Endothelial cell of umbilical vein (primary cell): ENCODE measurements at regions not wholly inside any gene's neighbourhood (a gene's known extent, or its start where the extent isn't known, plus 50 kb on each side); places are given as distances from the start of the nearest gene placed in this dataset.

Experiments
- BruUV-seq: library from RNA; stranded (reverse); fragments of 400-500 nt; replicated peaks from 2 replicates; lab custom pipeline; 2021; lab: Mats Ljungman, UMichigan
- CTCF ChIA-PET: fragments of 300-600, 350-600 bp; sonication (Branson Sonifier 250); formaldehyde crosslinking; loops from one replicate; lab custom pipeline; 2021; ENCODE audit warnings: antibody characterized with exemption, inconsistent platforms; lab: Charles Lee
- POLR2A ChIA-PET: fragments of 300-600, 350-600 bp; sonication (Branson Sonifier 250); formaldehyde crosslinking; loops from one replicate; lab custom pipeline; 2021; ENCODE audit warnings: antibody characterized with exemption, inconsistent platforms; lab: Charles Lee
- DNase-seq: peaks from one replicate; pipeline ENCODE4 v3.0.0-alpha.2; 2011; ENCODE audit warnings: low read depth, low spot score
- FAIRE-seq: peaks from 2 replicates; lab custom pipeline; 2011; peaks lifted over from hg19 to GRCh38; lab: Jason Lieb, UNC
- H2AFZ ChIP-seq: 2 replicates; pipeline ENCODE4 v1.6.0; 2012; ENCODE audit warnings: low read depth, low read length, control low read depth, inconsistent platforms
- H3K27ac ChIP-seq: 2 replicates; pipeline ENCODE4 v1.5.1; 2011; ENCODE audit warnings: low read depth, mild to moderate bottlenecking, control low read depth, low read length, moderate library complexity; ENCODE audit not compliant: insufficient read depth
- H3K27me3 ChIP-seq, 2 experiments: 2 replicates each; pipeline versions ENCODE4 v1.6.0 to v1.6.1; 2011; ENCODE audit warnings: low read length in 2 of 2, mixed read lengths in 1 of 2; ENCODE audit not compliant: control insufficient read depth in 2 of 2, insufficient read depth in 2 of 2
- H3K36me3 ChIP-seq, 2 experiments: 2 replicates in 1 of 2; 3 replicates in 1 of 2; pipeline ENCODE4 v1.5.1; 2011; ENCODE audit warnings: low read length in 2 of 2, mild to moderate bottlenecking in 1 of 2, moderate library complexity in 1 of 2; ENCODE audit not compliant: control insufficient read depth in 2 of 2, insufficient read depth in 2 of 2; ENCODE audit errors: extremely low read depth in 1 of 2
- H3K4me1 ChIP-seq: 3 replicates; pipeline ENCODE4 v1.5.1; 2011; ENCODE audit warnings: mild to moderate bottlenecking, low read length; ENCODE audit not compliant: control insufficient read depth, insufficient read depth; ENCODE audit errors: extremely low read depth
- H3K4me2 ChIP-seq: 2 replicates; pipeline ENCODE4 v1.6.1; 2011; ENCODE audit warnings: low read length, control low read depth, mixed read lengths; ENCODE audit not compliant: insufficient read depth
- H3K4me3 ChIP-seq, 3 experiments: fragments of 200-600 bp in 1 of 3; sonication (generic), shearing (Covaris generic) in 1 of 3; replicated peaks in 1 of 3; 2 replicates each; pipeline ENCODE4 v1.5.1; 2011 to 2016; ENCODE audit warnings: control low read depth in 3 of 3, low read length in 3 of 3, mild to moderate bottlenecking in 2 of 3, inconsistent platforms in 1 of 3, low read depth in 1 of 3, moderate library complexity in 1 of 3; ENCODE audit not compliant: insufficient read depth in 1 of 3
- H3K79me2 ChIP-seq: 2 replicates; pipeline ENCODE4 v1.6.0; 2012; ENCODE audit warnings: low read length, inconsistent platforms; ENCODE audit not compliant: control insufficient read depth, insufficient read depth
- H3K9ac ChIP-seq: replicated peaks from 2 replicates; pipeline ENCODE3; 2011; ENCODE audit warnings: low read length, control low read depth; ENCODE audit not compliant: insufficient read depth; ENCODE audit errors: extremely low read depth
- H3K9me1 ChIP-seq: replicated peaks from 3 replicates; pipeline ENCODE4 v1.6.0; 2011; ENCODE audit warnings: mild to moderate bottlenecking, low read length; ENCODE audit not compliant: control insufficient read depth, insufficient read depth; ENCODE audit errors: extremely low read depth
- H3K9me3 ChIP-seq: replicated peaks from 2 replicates; pipeline ENCODE4 v1.5.1; 2012; ENCODE audit warnings: low read length, inconsistent platforms; ENCODE audit not compliant: control insufficient read depth, insufficient read depth
- H4K20me1 ChIP-seq: replicated peaks from 2 replicates; pipeline ENCODE3; 2011; ENCODE audit warnings: mild to moderate bottlenecking, low read length; ENCODE audit not compliant: control insufficient read depth, insufficient read depth; ENCODE audit errors: extremely low read depth
- CTCF ChIP-seq, 2 donors: IDR thresholded peaks; 1 replicate in 1 of 2; 2 replicates in 1 of 2; pipeline ENCODE4 v1.5.1; 2011; ENCODE audit warnings: low read length in 2 of 2, mild to moderate bottlenecking in 2 of 2, moderate library complexity in 2 of 2, control low read depth in 1 of 2, inconsistent platforms in 1 of 2, low read depth in 1 of 2; ENCODE audit not compliant: insufficient read depth in 1 of 2; ENCODE audit errors: extremely low read depth in 1 of 2
- EZH2 ChIP-seq: IDR thresholded peaks from 2 replicates; pipeline ENCODE4 v1.6.1; 2012; ENCODE audit warnings: borderline replicate concordance, low read depth, mild to moderate bottlenecking, moderate library complexity, low read length, inconsistent platforms; ENCODE audit not compliant: severe bottlenecking
- FOS ChIP-seq: IDR thresholded peaks from 2 replicates; pipeline ENCODE4 v1.6.1; 2011; ENCODE audit warnings: mild to moderate bottlenecking, low read length, moderate library complexity, borderline replicate concordance; ENCODE audit not compliant: insufficient read depth
- GATA2 ChIP-seq: IDR thresholded peaks from 2 replicates; pipeline ENCODE4 v1.7.0; 2011; ENCODE audit warnings: low read depth, mild to moderate bottlenecking, moderate library complexity, mixed read lengths, low read length; ENCODE audit not compliant: insufficient read length, insufficient read depth
- JUN ChIP-seq: IDR thresholded peaks from 2 replicates; pipeline ENCODE4 v1.6.1; 2011; ENCODE audit warnings: borderline replicate concordance, low read depth; ENCODE audit not compliant: insufficient read length, insufficient read depth
- MAX ChIP-seq: IDR thresholded peaks from 2 replicates; pipeline ENCODE4 v1.6.1; 2011; ENCODE audit not compliant: insufficient read depth, insufficient read length
- MYC ChIP-seq: IDR thresholded peaks from one replicate; pipeline ENCODE4 v1.6.1; 2011; ENCODE audit warnings: mild to moderate bottlenecking, low read depth, low read length
- POLR2A ChIP-seq: IDR thresholded peaks from 2 replicates; pipeline ENCODE4 v1.6.1; 2012; ENCODE audit warnings: low read depth, mild to moderate bottlenecking, control low read depth, low read length
- POLR2AphosphoS5 ChIP-seq: IDR thresholded peaks from 2 replicates; pipeline ENCODE4 v1.6.1; 2012; ENCODE audit warnings: low read depth, mild to moderate bottlenecking, control low read depth, low read length, moderate library complexity; ENCODE audit not compliant: insufficient read depth
- dilution Hi-C: fragments of 300-500 bp; cut with MboI; formaldehyde crosslinking; loops from one replicate; pipeline ENCODE4 v1.15.0; 2019; ENCODE audit warnings: low sequenced_read_pairs; ENCODE audit not compliant: extremely low pct_ligation_motif_present
- intact Hi-C: fragments of 100-400 bp; cut with micrococcal nuclease; formaldehyde crosslinking; loops from one replicate; pipeline ENCODE4 v1.10.0; 2022

GRCh38 chr14:50021261-50022031, 94.9 kb downstream of the VCPKMT start:
- H3K4me3 ChIP-seq = no peak overlapping the region
- FAIRE-seq (no peak), DNase-seq (no peak)
- dilution Hi-C loops = no loop called here
- intact Hi-C loops = no loop called here
- no peaks in the 10 kb centered on the region for H3K9me1 ChIP-seq
- H2AFZ ChIP-seq = no peak overlapping the region
- no peaks in the 10 kb centered on the region for H3K9me3 ChIP-seq
- POLR2A ChIA-PET = no interaction called here
- H3K27me3 ChIP-seq = no peaks in the 10 kb centered on the region
- TF ChIP-seq CTCF (IDR thresholded peaks at IDR 0.05; ENCODE audit: extremely low read depth in 1 of 2, insufficient read depth in 1 of 2, low read depth in 1 of 2, low read length in 2 of 2) (no peak), POLR2AphosphoS5 (no peak), POLR2A (no peak), MAX (no peak), FOS (no peak), JUN (no peak), EZH2 (no peak), MYC (no peak), GATA2 (no peak)
- H3K4me1 ChIP-seq = no peaks in the 10 kb centered on the region
- no peaks in the 10 kb centered on the region for H4K20me1 ChIP-seq
- no peaks in the 10 kb centered on the region for H3K36me3 ChIP-seq
- BruUV-seq = no TSS peak
- no peak overlapping the region for H3K4me2 ChIP-seq
- H3K79me2 ChIP-seq = no peaks in the 10 kb centered on the region
- H3K9ac ChIP-seq = no peak overlapping the region
- CTCF ChIA-PET = interaction anchor here (0.9 to 1.7 kb wide), 2 partner anchors 9 to 19 kb away, joined by 3 to 5 read pairs; no protein-coding TSS in a partner anchor
- no peak overlapping the region for H3K27ac ChIP-seq
